GM23338 (cell line): ENCODE measurements at regions not wholly inside any gene's neighbourhood (a gene's known extent, or its start where the extent isn't known, plus 50 kb on each side); places are given as distances from the start of the nearest gene placed in this dataset.

Source experiments
- CREB1 ChIP-seq: fragments of 250-450 bp; sonication (Bioruptor Pico); IDR thresholded peaks from 2 replicates; pipeline ENCODE4 v1.5.0; 2020; ENCODE audit warnings: low read depth, mild to moderate bottlenecking, moderate library complexity
- CTCF ChIP-seq, 2 experiments: fragments of 200-600 bp in 1 of 2; sonication (generic) in 1 of 2; conservative IDR thresholded peaks; 2 replicates each; pipeline versions ENCODE4 v1.5.1 to v1.6.1; 2016 to 2017; ENCODE audit warnings: antibody characterized with exemption in 2 of 2, low read depth in 2 of 2, mild to moderate bottlenecking in 2 of 2, moderate library complexity in 1 of 2
- EZH2 ChIP-seq: fragments of 200-600 bp; sonication (generic); IDR thresholded peaks from one replicate; pipeline ENCODE4 v1.8.0; 2017; ENCODE audit warnings: antibody characterized with exemption, mild to moderate bottlenecking, low read depth; ENCODE audit not compliant: unreplicated experiment
- EZH2phosphoT487 ChIP-seq: fragments of 200-600 bp; sonication (generic); IDR thresholded peaks from one replicate; pipeline ENCODE4 v1.8.1; 2018; ENCODE audit warnings: antibody characterized with exemption; ENCODE audit not compliant: unreplicated experiment
- JUNB ChIP-seq: IDR thresholded peaks from one replicate; pipeline ENCODE4 v1.6.1; 2016; ENCODE audit warnings: antibody characterized with exemption; ENCODE audit not compliant: unreplicated experiment
- NANOG ChIP-seq: IDR thresholded peaks from 2 replicates; pipeline ENCODE4 v1.6.1; 2016; ENCODE audit warnings: antibody characterized with exemption, borderline replicate concordance
- POLR2AphosphoS5 ChIP-seq: IDR thresholded peaks from 2 replicates; pipeline ENCODE4 v1.6.1; 2016; ENCODE audit warnings: antibody characterized with exemption, low read depth
- REST ChIP-seq: IDR thresholded peaks from one replicate; pipeline ENCODE4 v1.6.1; 2018; ENCODE audit warnings: antibody characterized with exemption; ENCODE audit not compliant: unreplicated experiment
- ZNF114 ChIP-seq: fragments of 250-450 bp; sonication (Bioruptor Pico); IDR thresholded peaks from 2 replicates; pipeline ENCODE4 v1.5.0; 2020; ENCODE audit warnings: mild to moderate bottlenecking, moderate library complexity
- ZNF331 ChIP-seq: fragments of 250-450 bp; sonication (Bioruptor Pico); IDR thresholded peaks from 2 replicates; pipeline ENCODE4 v1.5.0; 2020; ENCODE audit warnings: low read depth, mild to moderate bottlenecking, moderate library complexity

- TF ChIP-seq CTCF (conservative IDR thresholded peaks at IDR 0.05; ENCODE audit: low read depth in 2 of 2): no peak
- no peak for TF ChIP-seq EZH2
- TF ChIP-seq POLR2AphosphoS5: no peak
- TF ChIP-seq EZH2phosphoT487: no peak
- TF ChIP-seq REST: no peak
- TF ChIP-seq CREB1 (CRISPR knock-in tag): no peak
- no peak for TF ChIP-seq ZNF331 (CRISPR knock-in tag)
- no peak for TF ChIP-seq ZNF114 (CRISPR knock-in tag)
- no peak for TF ChIP-seq NANOG
- TF ChIP-seq JUNB: no peak
Measured at GRCh38 chr12:69019910-69020309, 86.9 kb upstream of the CPM start.
